ENCODE measurements at regions not wholly inside any gene's neighbourhood (a gene's known extent, or its start where the extent isn't known, plus 50 kb on each side); places are given as distances from the start of the nearest gene placed in this dataset.

GRCh38 chr1:87786861-87787545 lies 458.3 kb downstream of the LMO4 start (continued):
- TF ChIP-seq EED (IDR thresholded peaks at IDR 0.05; ENCODE audit: low read depth): no peak
- TF ChIP-seq JUNB (IDR thresholded peaks at IDR 0.05): no peak
- no peak for TF ChIP-seq BCL11A (IDR thresholded peaks at IDR 0.05; ENCODE audit: low read depth, low read length)
- no peak for TF ChIP-seq SMARCA5 (IDR thresholded peaks at IDR 0.05)
- TF ChIP-seq CREB1 (IDR thresholded peaks at IDR 0.05; ENCODE audit: low read depth): no peak
- TF ChIP-seq FOXK2 (IDR thresholded peaks at IDR 0.05): no peak
- no peak for TF ChIP-seq SPI1 (IDR thresholded peaks at IDR 0.05; ENCODE audit: borderline replicate concordance, insufficient read depth, low read depth, low read length)
- no peak for TF ChIP-seq RB1 (IDR thresholded peaks at IDR 0.05; ENCODE audit: borderline replicate concordance)
- TF ChIP-seq SMAD5 (IDR thresholded peaks at IDR 0.05; ENCODE audit: low read depth): no peak

GRCh38 chr1:87787551-87787950 lies 458.9 kb downstream of the LMO4 start:
- no peak overlapping the region for H3K27ac ChIP-seq (ENCODE audit: control insufficient read depth, insufficient read depth)
- DNase-seq (ENCODE audit: low read depth, low spot score): no peak
- ChIA-PET RAD21 (ENCODE audit: unreplicated experiment) (no interaction called here), CTCF (no interaction called here), POLR2A (no interaction called here), SMC1A (ENCODE audit: uncharacterized antibody, unreplicated experiment) (interaction anchor here (1.5 kb wide), 1 partner anchor 18 kb away, joined by 3 read pairs; no protein-coding TSS in a partner anchor)
- H2AFZ ChIP-seq (ENCODE audit: control insufficient read depth, low read depth, low read length): no peak overlapping the region
- no peaks in the 10 kb centered on the region for H3K79me2 ChIP-seq (ENCODE audit: control insufficient read depth, insufficient read depth, low read length)
- FAIRE-seq: no peak
- H3K4me1 ChIP-seq (ENCODE audit: control insufficient read depth, insufficient read depth, low read length): no peaks in the 10 kb centered on the region
- H3K36me3 ChIP-seq (ENCODE audit: control insufficient read depth in 2 of 2, insufficient read depth in 2 of 2, low read length in 1 of 2): no peaks in the 10 kb centered on the region
- intact Hi-C loops (cut with micrococcal nuclease; ENCODE audit: unreplicated experiment) (loop anchor here (5.0 kb wide), 1 partner anchor 165 kb away; no protein-coding TSS in a partner anchor), in situ Hi-C loops (cut with MboI) (no loop called here)
- no peaks in the 10 kb centered on the region for H4K20me1 ChIP-seq (ENCODE audit: control insufficient read depth, insufficient read depth)
- no peak overlapping the region for H3K4me2 ChIP-seq (ENCODE audit: control insufficient read depth, insufficient read depth)
- no peak overlapping the region for H3K4me3 ChIP-seq
- H3K9ac ChIP-seq (ENCODE audit: control insufficient read depth, insufficient read depth, low read length): no peak overlapping the region
- BruUV-seq (replicated peaks): no TSS peak
- WGBS (ENCODE audit: insufficient coverage, insufficient replicate concordance, low lambda C conversion rate, missing lambda C conversion rate): 48% methylated on average over 3 of the region's 3 CpGs
- H3K27me3 ChIP-seq (replicated peaks in 1 of 2; ENCODE audit: control insufficient read depth in 2 of 2, insufficient read depth in 2 of 2, low read length in 1 of 2): no peaks in the 10 kb centered on the region
- H3K9me3 ChIP-seq (replicated peaks; ENCODE audit: control insufficient read depth, insufficient read depth, low read length): no peaks in the 10 kb centered on the region
- TF ChIP-seq REST (IDR thresholded peaks at IDR 0.05; ENCODE audit: low read depth, low read length): no peak
- peak; percentile 7; the same call in 1 of the 2 replicates for TF ChIP-seq RAD21 (IDR thresholded peaks at IDR 0.05; ENCODE audit: insufficient read depth, low read depth, low read length)
- ATAC-seq: no peak

Measured in GM12878 (cell line).